ENCODE measurements at regions not wholly inside any gene's neighbourhood (a gene's known extent, or its start where the extent isn't known, plus 50 kb on each side); places are given as distances from the start of the nearest gene placed in this dataset.

GRCh38 chr10:81109200-81109752, 571.6 kb downstream of the SH2D4B start:
- TF ChIP-seq EGR1 (IDR thresholded peaks at IDR 0.05) (no peak), CREB1 (IDR thresholded peaks at IDR 0.05; ENCODE audit: low read depth) (no peak), TCF12 (IDR thresholded peaks at IDR 0.05; ENCODE audit: low read depth) (no peak), YY1 (IDR thresholded peaks at IDR 0.05; ENCODE audit: low read depth) (no peak), CEBPB (IDR thresholded peaks at IDR 0.05) (no peak), FOXM1 (IDR thresholded peaks at IDR 0.05; ENCODE audit: borderline replicate concordance, low read depth) (no peak), EP300 (IDR thresholded peaks at IDR 0.05; ENCODE audit: borderline replicate concordance) (no peak), MAX (IDR thresholded peaks at IDR 0.05) (no peak), RAD21 (IDR thresholded peaks at IDR 0.05; ENCODE audit: low read depth) (no peak)
- TF ChIP-seq, protein P1, sequence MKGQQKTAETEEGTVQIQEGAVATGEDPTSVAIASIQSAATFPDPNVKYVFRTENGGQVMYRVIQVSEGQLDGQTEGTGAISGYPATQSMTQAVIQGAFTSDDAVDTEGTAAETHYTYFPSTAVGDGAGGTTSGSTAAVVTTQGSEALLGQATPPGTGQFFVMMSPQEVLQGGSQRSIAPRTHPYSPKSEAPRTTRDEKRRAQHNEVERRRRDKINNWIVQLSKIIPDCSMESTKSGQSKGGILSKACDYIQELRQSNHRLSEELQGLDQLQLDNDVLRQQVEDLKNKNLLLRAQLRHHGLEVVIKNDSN (IDR thresholded peaks at IDR 0.05): no peak

GRCh38 chr10:81116201-81116600, 578.5 kb downstream of the SH2D4B start:
- TF ChIP-seq NFIC (IDR thresholded peaks at IDR 0.05) (no peak), CEBPB (IDR thresholded peaks at IDR 0.05) (no peak), TEAD4 (IDR thresholded peaks at IDR 0.05) (no peak), MAX (IDR thresholded peaks at IDR 0.05) (no peak), RAD21 (IDR thresholded peaks at IDR 0.05; ENCODE audit: low read depth) (no peak), FOXM1 (IDR thresholded peaks at IDR 0.05; ENCODE audit: borderline replicate concordance, low read depth) (no peak), EGR1 (IDR thresholded peaks at IDR 0.05) (no peak), CREB1 (IDR thresholded peaks at IDR 0.05; ENCODE audit: low read depth) (no peak), TCF12 (IDR thresholded peaks at IDR 0.05; ENCODE audit: low read depth) (no peak), ZBTB7A (IDR thresholded peaks at IDR 0.05; ENCODE audit: low read depth) (no peak), TAF1 (IDR thresholded peaks at IDR 0.05; ENCODE audit: low read depth) (no peak), YY1 (IDR thresholded peaks at IDR 0.05; ENCODE audit: low read depth) (no peak), EP300 (IDR thresholded peaks at IDR 0.05; ENCODE audit: borderline replicate concordance) (no peak)
- TF ChIP-seq, protein P2, sequence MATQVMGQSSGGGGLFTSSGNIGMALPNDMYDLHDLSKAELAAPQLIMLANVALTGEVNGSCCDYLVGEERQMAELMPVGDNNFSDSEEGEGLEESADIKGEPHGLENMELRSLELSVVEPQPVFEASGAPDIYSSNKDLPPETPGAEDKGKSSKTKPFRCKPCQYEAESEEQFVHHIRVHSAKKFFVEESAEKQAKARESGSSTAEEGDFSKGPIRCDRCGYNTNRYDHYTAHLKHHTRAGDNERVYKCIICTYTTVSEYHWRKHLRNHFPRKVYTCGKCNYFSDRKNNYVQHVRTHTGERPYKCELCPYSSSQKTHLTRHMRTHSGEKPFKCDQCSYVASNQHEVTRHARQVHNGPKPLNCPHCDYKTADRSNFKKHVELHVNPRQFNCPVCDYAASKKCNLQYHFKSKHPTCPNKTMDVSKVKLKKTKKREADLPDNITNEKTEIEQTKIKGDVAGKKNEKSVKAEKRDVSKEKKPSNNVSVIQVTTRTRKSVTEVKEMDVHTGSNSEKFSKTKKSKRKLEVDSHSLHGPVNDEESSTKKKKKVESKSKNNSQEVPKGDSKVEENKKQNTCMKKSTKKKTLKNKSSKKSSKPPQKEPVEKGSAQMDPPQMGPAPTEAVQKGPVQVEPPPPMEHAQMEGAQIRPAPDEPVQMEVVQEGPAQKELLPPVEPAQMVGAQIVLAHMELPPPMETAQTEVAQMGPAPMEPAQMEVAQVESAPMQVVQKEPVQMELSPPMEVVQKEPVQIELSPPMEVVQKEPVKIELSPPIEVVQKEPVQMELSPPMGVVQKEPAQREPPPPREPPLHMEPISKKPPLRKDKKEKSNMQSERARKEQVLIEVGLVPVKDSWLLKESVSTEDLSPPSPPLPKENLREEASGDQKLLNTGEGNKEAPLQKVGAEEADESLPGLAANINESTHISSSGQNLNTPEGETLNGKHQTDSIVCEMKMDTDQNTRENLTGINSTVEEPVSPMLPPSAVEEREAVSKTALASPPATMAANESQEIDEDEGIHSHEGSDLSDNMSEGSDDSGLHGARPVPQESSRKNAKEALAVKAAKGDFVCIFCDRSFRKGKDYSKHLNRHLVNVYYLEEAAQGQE (IDR thresholded peaks at IDR 0.05; ENCODE audit: low read depth): no peak
- TF ChIP-seq, protein P1 (IDR thresholded peaks at IDR 0.05): no peak

DNA sequence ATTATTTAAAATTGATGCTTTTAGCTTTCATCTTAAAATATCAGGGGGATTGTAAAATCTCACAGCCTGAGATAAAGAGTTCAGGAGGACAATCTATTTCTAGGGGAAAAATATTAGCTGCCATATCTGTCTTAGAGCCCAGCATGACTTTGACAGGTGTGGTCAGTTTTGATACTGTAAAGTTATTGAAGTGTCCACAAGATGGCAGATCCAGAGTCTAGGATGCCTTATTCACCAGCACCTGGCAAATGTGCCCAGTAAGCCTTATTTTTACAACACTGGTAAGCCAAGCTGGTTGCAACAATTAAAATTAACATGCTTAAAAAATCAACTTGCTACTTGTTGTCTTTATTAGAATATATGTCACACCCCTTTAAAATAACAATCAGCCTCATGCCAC, 579.3 kb downstream of the SH2D4B start:
- TF ChIP-seq MAX (IDR thresholded peaks at IDR 0.05): no peak
- no peak for TF ChIP-seq CEBPB (IDR thresholded peaks at IDR 0.05)
- TF ChIP-seq YY1 (IDR thresholded peaks at IDR 0.05; ENCODE audit: low read depth): no peak
- TF ChIP-seq TCF12 (IDR thresholded peaks at IDR 0.05; ENCODE audit: low read depth): no peak
- TF ChIP-seq, protein P2 (IDR thresholded peaks at IDR 0.05; ENCODE audit: low read depth): no peak
- TF ChIP-seq, protein P1 (IDR thresholded peaks at IDR 0.05): no peak
- TF ChIP-seq TEAD4 (IDR thresholded peaks at IDR 0.05): no peak
- TF ChIP-seq RAD21 (IDR thresholded peaks at IDR 0.05; ENCODE audit: low read depth): no peak
- no peak for TF ChIP-seq EGR1 (IDR thresholded peaks at IDR 0.05)
- no peak for TF ChIP-seq TAF1 (IDR thresholded peaks at IDR 0.05; ENCODE audit: low read depth)
- TF ChIP-seq CREB1 (IDR thresholded peaks at IDR 0.05; ENCODE audit: low read depth): no peak
- TF ChIP-seq NFIC (IDR thresholded peaks at IDR 0.05): no peak
- no peak for TF ChIP-seq EP300 (IDR thresholded peaks at IDR 0.05; ENCODE audit: borderline replicate concordance)
- TF ChIP-seq ZBTB7A (IDR thresholded peaks at IDR 0.05; ENCODE audit: low read depth): no peak
- TF ChIP-seq FOXM1 (IDR thresholded peaks at IDR 0.05; ENCODE audit: borderline replicate concordance, low read depth): no peak

DNA sequence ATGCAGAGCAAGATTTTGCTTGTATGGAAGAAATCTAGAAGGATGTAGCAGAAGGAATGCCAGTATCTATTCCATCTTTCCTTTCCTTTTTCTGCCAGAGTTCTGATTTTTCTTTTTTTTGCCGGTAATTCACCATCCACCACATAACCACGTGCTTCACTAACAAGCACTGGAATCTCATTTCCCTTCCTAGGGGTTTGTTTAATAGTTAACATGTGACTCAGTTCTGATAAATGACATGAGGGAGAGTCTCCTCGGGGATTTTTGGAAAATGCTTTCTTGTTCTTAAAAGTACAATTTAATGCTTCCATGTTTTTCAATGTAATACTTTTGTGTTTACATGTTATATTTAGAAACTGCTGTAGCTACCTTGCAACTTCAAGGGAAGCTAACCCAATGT, 590.2 kb downstream of the SH2D4B start:
- TF ChIP-seq TAF1 (IDR thresholded peaks at IDR 0.05; ENCODE audit: low read depth): no peak

DNA sequence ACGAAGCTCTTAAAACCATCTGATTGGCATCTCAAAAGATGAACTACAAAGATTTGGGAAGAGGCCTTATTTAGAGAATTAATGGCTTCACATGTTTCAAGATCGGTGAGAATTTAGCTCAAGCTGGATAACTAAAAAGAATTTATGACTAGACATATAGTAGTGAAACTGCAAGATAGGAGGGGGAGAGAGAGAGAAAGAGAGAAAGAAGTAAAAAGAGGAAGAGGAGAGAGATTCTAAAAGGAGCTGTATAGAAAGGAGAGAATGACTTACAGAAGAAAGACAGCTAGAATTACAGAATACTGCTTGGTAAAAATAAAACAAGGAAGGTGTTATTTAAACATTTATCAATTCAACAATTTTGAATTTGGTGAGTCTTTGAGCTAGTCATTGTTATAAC, 592.3 kb downstream of the SH2D4B start:
- TF ChIP-seq NFIC (IDR thresholded peaks at IDR 0.05) (no peak), CEBPB (IDR thresholded peaks at IDR 0.05) (no peak), TCF12 (IDR thresholded peaks at IDR 0.05; ENCODE audit: low read depth) (no peak), ZBTB7A (IDR thresholded peaks at IDR 0.05; ENCODE audit: low read depth) (no peak), TAF1 (IDR thresholded peaks at IDR 0.05; ENCODE audit: low read depth) (no peak), YY1 (IDR thresholded peaks at IDR 0.05; ENCODE audit: low read depth) (no peak), EP300 (IDR thresholded peaks at IDR 0.05; ENCODE audit: borderline replicate concordance) (no peak), RAD21 (IDR thresholded peaks at IDR 0.05; ENCODE audit: low read depth) (no peak), CREB1 (IDR thresholded peaks at IDR 0.05; ENCODE audit: low read depth) (no peak)
- TF ChIP-seq, protein P2 (IDR thresholded peaks at IDR 0.05; ENCODE audit: low read depth): no peak

Data from Ishikawa (cell line).